ENCODE measurements at regions not wholly inside any gene's neighbourhood (a gene's known extent, or its start where the extent isn't known, plus 50 kb on each side); places are given as distances from the start of the nearest gene placed in this dataset.
"Not testable (repeated sequence)": the region's sequence is repeated elsewhere in the genome, so short reads cannot be mapped to it uniquely, and the experiment has no call there.

DNA sequence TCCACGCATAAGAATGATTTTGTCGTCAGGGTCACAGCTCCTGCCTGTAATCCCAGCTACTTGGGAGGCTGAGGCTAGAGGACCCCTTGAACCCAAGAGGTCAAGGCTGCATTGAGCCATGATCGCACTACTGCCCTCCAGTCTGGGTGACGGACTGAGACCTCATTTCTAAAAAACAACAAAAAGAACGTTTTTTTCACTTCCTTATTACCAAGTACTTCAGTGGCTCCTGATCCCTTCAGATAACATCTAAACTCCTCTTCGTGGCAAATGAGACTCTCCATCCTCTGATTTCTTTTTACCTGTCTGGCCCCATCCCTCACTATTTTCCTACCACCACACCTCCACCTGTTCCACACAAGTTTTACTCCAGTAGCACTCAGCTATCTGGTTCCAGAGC is 105.4 kb upstream of the TLK1 start:
- DNase-seq, result no peak

DNA sequence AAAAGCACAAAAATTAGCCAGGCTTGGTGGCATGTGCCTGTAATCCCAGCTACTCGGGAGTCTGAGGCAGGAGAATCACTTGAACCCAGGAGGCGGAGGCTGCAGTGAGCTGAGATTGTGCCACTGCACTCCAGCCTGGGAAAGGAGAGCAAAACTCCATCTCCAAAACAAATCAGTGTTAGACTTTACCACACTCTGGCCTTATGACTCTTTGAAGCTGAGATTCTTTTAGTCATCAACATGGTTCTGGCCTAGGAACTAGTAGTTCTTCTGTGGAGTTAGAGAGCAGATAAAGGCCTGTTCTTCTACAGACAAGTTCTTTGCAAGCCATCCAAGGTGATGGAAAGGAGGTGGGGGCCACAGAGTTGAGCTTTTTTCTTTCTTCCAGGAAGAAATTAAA is 100.8 kb upstream of the TLK1 start:
- DNase-seq, result not testable (repeated sequence)

DNA sequence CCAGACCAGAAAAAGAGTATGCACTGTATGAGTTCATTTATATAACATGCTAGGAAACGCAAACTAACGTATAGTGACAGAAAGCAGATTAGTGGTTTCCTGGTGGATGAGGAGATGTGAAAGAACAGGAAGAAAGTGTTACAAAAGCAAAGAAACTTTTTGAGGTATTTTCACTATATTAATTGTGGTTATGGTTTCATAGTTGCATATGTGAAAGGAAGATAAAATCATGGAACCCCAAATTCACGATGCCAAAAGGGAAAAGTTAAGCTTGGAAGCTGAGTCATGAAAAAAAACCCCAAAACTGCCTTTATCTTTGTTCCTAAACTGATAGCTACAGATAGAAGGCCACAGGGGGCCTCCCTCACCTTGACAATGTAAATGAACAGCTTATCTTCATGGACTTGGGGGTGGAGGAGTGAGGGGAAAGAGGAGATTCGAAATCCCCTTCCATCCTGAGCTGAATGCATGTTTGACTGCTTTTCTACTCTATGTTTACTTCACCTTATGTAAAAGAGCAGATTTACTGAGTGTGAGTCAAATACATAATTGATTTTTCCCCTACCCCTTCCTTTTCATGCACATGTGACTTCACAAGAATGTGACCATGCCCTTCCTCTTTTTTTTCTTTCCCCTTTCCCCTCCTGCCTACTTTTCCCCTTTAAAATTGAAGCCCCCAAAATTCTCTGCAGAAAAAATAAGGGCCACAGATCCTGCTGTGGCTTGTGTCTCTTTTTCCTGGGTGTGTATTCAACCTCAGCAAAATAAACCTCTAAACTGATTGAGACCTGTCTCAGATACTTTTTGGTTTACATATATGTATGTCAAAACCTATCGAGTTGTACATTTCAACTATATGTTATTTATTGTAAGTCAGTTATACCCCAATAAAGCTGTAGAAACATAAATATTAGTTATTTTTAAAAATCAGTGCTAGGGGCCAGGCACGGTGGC is 100.1 kb upstream of the TLK1 start:
- peak; percentile 49 for DNase-seq

DNA sequence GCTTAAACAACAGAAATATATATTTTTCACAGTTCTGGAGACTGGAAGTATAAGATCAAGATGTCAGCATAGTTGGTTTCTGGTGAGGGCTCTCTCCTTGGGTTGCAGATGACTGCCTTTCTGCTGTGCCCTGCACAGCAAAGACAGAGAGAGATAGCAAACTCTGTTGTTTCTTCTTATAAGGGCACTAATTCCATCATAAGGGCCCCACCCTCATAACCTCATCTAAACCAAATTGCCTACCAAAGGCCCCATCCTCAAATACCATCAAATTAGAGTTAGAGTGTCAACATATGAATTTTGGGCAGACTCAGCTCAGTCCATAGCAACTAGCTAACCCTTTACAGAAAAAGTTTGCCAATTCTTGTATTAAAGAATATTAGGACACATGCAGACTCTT is 94.0 kb upstream of the TLK1 start:
- DNase-seq, result no peak

DNA sequence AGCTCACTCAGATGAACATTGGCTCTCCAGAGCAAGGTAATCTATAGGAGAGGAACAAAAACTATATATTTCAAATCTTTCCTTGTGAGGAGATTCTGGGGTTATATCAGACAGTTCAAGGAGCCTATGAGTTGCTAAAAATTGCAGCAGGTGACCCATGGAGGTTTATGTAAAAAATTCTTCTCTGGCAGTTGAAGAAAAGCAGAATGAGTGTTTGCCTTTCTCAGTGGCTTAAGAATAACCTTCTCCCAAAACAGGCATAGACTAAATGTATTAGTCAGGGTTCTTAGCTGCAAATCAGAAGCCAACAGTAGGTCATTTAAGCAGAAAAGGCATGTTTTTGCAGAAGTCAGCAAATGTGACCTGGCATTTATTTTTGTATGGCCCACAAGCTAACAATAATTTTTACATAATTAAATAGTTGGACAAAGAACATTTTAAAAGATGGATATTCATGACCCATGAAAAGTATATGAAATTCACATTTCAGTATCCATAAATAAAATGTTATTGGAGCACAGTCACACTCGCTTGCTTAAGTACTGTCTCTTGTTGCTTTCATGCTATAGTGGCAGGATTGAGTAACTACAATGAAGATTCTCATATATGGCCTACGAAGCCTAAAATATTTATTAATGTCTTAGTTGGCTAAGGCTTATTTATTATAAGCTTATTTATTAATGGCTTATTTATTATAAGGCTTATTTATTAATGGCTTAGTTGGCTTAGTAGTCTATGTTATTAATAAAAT is 93.4 kb upstream of the TLK1 start:
- DNase-seq, result no peak

DNA sequence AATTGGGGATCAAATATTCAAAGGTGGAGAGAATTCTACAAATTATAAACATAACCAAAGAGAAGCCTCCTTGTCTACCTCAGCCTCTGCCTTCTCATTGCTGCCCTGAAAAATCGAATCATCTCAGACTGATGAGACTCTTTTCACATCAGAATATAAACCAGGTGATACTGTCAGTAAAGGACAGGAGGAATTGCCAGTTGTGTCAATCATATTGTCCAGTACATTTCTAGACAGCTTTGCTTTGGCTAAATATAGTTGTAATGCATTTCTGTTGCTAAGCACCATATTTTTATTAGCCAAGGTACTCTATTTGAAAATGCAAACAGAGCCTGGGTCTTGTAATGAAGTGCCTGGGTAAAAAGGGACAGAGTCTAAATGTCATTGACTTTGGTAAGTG is 92.6 kb upstream of the TLK1 start:
- no peak for DNase-seq

DNA sequence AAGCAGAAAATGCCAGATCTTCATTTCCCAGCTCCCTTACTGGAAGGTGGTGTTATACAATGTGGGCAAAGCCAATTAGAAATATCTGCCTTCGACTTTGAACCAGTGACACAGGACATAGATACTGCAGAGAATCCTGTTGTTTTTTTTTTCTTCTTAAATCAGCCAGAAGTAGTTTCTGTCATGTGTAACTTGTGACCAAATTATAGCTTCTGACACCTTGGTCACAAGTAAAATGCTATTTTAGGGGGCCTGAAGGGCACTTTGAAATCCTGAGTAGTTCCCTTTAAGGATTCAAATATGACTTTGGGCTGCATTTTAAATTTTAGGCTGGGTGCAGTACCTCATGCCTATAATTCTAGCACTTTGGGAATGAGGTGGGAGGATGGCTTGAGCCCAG is 89.0 kb upstream of the TLK1 start:
- no peak for DNase-seq

DNA sequence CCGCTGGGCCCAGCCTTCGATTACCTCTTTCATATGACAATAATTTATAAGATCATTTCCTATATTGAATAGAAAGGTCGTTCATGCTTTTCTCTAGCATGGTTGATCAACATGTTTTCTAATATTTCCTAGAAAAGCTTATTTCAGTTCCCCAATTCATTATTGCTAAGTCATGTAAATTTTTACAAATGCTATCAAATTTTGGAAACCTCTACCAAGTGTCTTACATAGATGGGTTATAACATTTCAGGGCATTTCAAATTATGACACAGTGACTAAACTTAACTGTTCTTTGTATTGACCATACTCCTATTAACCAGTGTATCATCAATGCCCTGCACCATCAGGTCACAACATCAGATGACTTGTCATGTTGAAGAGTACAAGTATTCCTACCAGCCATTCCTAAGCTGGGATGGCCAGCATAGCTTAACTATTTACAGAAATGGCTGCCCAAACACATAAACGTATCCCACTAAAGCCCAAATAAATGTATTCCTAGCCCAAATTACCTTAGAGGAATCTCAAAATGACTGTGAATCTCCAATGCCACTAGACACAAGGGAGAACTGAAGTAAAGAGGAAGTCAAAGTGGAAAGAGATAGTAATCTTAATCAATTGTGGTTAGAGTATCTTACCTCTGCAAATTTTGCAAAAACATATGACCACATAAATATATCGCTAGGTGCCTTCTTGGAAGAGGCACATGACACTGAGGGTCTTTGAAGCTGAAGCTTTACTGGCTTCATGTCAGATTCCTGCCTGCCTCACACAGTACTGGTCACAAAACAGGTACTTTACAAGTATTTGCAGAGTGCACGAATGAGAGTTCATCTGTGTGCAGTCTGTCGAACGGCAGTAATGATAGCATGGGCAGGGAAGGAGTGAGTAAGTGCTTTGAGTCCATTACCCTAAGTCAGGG is 87.3 kb upstream of the TLK1 start:
- DNase-seq, result peak; percentile 9

DNA sequence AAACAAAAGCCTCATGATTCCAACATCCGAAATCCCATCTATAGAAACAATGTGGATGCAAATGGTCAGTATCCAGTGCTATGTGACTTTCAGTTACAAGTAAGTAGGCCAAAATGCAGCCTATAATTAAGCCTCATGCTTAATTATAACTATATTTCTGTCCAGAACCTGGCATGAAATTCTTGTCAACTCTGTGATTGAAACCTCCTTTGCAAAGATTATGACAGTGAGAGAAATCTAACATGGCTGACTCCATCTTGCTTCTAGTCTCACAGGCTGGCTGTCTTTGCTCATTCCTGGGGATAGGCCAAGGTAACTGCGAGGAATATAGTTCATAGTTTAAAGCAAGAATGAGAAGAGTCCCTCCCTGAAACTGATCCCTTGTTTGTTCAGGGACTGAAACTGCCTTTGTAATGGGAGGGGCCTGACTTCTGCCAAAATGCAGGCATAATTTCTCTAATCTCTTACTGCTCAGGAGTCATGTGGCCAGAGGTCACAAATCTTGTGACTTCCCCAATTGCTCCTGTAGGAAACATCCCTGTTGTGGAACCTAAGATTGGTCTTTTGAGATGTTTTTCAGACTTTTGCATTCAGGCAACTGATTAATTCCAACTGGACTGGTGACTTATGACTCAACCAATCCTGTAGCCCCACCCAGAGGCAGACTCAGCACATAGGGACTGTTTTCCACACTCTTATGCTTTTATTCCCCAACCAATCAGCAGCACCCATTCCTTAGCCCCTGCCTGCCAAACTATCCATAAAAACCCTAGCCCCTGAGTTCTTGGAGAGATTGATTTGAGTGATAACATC is 84.5 kb upstream of the TLK1 start:
- DNase-seq, result no peak

DNA sequence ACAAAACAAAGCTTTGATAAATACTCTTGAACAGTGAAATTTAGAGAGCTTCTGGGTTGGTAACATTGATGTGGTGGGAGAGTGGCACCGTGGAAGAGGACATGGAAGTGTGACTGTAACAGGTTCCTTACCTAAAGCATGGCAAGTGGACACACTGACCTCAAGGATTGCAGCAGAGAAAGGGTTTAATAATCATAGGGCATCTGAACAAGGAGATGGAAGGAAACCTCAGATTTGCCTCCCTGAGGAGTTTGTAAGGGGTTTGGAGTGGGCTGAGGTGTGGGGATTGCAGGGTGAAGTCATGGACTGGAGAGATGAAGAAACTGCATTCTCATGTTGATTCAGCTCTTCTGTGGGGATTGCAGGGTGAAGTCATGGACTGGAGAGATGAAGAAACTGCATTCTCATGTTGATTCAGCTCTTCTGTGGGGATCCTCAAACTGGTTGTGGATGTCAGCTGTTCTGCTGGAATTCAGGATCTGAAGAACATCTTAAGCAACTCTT is 83.8 kb upstream of the TLK1 start:
- DNase-seq, result no peak

DNA sequence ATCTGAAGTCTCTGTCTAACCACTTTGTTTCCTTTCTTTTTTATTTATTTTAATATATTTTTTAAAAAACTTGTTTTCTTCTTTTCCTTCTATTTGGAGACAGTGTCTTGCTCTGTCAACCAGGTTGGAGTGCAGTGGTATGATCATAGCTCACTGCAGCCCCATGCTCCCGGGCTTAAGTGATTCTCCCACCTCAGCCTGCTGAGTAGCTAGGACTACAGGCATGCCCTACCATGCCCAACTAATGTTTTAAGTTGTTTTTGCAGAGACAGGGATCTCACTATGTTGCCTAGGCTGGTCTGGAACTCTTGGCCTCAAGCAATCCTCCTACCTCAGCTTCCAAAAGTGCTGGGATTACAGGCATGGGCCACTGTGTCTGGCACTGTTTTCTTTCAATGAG is 81.1 kb upstream of the TLK1 start:
- no peak for DNase-seq

DNA sequence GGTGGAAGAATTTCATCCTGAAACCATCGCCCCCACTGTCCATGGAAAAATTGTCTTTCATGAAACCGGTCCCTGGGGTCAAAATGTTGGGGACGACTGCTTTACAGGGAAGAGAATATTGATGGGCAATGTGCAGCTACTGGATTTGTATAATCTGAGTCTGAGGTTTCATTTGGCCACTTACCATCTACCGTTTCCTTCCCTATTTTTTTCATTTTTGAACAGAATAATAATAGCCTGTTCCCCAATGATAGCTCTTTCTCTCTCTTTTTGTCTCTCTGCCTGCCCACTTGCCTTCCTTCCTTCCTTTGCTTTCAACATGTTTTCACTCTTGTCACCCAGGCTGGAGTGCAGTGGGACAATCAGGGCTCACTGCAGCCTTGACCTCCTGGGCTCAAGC is 78.3 kb upstream of the TLK1 start:
- DNase-seq, result no peak

DNA sequence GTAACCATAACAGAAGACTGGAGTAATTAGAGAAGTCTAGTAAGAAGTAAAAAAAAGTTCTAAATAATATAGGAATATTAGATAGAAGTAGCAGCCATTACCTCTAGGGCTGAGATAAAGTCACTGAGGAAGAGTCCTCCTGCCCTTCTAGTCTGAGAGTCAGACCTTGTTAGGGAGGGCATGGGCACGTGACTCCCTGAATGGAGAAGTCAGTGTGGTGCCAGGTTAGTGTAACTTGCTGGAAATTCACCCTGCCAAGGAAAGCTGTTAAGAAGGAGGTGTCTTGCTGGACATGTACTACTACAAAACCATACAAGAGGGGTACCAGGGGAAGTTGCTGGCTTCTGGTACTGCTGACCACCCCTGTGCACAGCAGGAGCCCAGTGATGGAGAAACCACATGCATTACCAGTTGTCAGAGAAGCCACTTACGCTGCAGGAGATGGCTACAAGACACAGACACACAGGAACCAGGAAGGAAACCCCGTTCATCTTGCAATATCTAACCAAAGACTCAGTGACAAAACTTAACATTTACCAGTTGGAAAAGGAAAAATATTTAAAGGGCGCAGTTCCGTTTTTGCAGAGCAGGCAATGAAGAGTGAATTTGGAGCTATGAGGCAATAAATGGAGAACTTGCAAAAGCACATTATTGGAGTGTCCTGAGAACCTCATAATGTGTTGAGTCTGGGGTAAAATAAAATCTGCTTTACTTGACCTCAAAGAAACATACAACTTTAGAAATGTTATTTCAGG is 77.2 kb upstream of the TLK1 start:
- no peak for DNase-seq

DNA sequence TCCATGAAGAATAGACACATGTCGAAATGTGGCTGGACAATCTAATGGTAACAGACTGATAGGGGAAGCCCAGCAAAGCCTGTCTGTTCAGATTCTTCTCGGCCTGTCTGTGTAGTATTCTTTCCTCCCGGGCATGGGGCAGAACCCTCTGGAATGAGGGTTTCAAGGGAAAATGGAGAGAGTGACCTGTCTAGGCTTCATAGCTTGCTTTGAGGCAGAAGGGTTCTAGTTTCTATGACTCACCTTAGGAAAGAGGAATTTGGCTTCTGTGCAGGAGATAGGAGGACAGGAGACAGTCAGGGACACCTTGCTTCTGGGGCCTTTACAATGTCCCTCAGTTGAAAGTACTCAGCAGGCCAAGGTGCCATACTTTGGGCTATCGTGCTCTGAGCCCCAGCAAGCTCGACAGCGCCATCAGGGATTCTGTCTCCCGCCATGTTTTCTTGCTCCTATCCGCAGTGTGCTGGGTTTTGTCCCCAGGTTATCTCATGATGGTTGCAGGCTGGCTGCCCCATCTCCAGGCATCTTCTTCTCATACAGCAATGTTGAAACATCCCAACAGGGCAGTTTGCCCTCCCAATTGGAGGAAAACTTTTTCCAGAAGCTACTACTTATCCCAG is 74.7 kb upstream of the TLK1 start:
- no peak for DNase-seq

DNA sequence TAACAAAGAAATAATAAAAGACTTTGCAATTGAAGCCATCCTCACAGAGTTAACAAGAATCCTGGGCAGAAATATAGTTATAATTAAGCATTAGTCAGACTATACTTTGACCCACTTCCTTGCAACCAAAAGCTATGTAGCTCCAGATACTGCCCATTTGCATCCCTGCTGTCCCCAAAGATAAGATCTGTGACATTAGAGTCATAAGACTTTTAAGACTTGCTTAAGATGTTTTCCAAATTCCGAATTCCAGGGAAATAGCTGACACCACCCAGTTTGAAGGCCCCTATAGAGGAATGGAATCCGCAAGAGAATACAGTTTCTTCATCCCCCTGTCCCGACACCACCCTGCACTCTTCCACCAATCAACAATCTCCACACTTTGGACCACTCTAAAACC is 69.5 kb upstream of the TLK1 start:
- no peak for DNase-seq

DNA sequence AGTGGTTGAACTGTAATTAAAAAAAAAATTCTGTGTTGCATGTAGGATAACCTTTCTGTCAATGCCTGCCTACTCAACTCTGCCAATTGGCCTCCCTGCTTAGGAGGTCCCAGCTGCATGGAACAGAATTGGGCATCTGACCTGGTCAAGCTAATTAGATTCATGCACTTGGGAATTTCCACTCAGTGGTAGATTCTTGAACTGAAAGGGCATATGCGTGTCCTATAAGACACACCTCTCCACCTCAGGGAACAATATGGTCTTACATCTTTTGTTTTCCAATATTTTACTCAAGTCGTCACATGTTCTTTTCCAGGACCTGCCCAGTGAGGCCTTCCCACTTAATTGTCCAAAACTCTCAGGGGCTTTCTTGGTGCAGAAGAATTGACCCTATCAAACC is 68.1 kb upstream of the TLK1 start:
- DNase-seq, result no peak

DNA sequence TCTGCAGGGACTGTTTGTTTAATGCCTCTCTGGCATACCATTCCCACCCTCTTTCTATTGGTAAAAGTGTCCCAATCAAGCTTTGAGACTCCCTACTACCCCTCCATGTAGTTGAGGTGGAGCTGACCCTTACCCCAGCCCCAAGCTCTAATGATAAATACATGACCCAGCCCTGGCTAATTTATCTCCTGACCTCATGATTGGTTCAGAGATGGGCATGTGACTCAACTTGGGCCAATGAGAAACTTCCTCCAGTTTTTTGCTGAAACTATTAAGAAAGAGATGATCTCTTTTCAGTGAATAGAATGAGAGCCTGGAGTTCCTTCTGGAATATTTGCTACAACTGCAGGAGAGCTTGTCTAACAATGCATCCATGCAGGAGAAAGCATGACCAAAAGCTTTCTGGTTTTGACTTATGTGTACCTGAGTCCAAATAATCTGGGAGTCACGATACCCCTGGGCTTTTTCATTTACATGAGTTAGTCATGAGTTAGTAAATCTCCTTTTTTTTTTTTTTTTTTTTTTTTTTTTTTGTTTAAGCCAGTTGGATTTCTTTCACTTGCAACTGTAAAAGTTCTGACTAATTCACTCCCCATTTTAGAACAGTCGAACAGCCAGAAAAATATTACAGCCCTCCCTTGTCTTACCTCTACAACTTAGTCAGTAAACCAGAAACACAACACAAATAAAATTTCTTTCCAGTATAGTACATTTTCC is 66.5 kb upstream of the TLK1 start:
- no peak for DNase-seq

DNA sequence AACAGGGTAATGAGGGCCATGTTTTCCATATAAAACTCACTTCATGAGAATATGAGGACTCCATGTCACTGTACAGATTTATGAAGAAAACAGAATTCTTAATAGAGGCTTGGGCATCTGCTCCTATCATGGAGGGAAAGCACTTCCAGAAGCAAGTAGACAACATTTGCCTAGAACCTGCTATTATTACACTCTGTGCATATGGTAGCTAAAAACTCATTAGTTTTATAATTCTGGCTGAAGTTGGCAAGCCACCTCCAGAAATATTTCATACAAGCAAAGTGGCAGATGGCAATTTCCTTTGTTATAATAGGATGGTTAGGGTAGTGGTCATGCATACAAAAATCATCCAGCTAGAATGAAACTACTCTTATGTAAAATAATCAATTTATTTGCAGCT is 65.8 kb upstream of the TLK1 start:
- no peak for DNase-seq

DNA sequence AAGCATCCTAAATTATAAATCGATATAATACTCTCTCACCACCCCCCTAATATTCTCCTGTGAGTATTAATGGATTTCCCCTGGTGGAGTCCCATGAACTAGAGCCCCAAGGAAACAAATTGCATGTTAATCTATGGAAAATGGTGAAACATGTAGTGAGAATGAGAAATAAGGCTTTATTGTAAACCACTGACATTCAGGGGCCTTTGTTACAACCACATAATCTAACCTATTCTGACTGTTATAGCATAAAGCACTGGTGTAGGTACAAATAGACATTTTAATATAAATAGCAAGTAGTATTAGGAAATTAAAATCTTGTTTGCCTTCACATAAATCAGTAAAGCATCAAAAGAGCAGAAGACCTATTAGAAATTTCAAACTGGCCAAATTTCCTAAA is 65.3 kb upstream of the TLK1 start:
- DNase-seq, result no peak

DNA sequence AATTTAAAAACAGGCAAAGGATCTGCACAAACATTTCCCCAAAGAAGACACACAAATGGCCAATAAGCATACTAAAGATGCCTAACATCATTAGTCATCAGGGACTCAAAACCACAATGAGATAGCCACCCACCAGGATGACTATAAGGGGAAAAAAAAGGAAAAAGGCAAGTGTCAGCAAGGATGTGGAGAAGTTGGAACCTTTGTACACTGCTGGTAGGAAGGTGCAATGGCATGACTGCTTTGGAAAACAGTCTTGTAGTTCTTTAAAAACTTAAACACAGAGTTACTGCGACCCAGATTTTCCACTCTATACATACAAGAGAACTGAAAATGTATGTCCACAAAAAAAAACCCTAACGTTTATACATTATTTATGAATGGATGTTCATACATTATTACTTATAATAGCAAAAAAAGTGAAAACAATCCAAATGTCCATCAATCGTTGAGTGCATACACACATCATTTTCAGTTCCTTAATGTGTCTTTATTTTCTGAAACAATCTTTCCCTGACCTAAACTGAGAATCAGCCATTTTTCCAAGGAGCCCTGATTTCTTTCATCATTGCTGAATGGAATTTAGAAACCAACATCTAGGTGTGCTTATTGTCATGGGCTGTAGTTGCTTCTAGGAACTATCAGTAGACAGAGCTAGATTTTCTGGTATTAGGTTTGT is 64.7 kb upstream of the TLK1 start:
- no peak for DNase-seq

All from stimulated activated CD4-positive, alpha-beta T cell treated with anti-CD3 and anti-CD28 coated beads, Interleukin-1b, Interleukin-23, amount 100 ng/mL, for 48 hours (primary cell).